H1 (cell line): ENCODE measurements at regions not wholly inside any gene's neighbourhood (a gene's known extent, or its start where the extent isn't known, plus 50 kb on each side); places are given as distances from the start of the nearest gene placed in this dataset.
A peak's percentile ranks its signal among the peaks of the same experiment; 100 is the strongest.

Experiments used
- CTCF ChIA-PET: fragments of 300-600 bp; sonication (Branson Sonifier 250); formaldehyde crosslinking; loops from one replicate; lab custom pipeline; 2021; ENCODE audit not compliant: partially characterized antibody; lab: Charles Lee
- POLR2A ChIA-PET: fragments of 300-600 bp; sonication (Branson Sonifier 250); formaldehyde crosslinking; loops from one replicate; lab custom pipeline; 2021; ENCODE audit warnings: inconsistent platforms; ENCODE audit not compliant: partially characterized antibody; lab: Charles Lee
- DNase-seq, 2 experiments: peaks; one replicate each; pipeline versions ENCODE4 v3.0.0 to v3.0.0-alpha.2; 2010 to 2022; ENCODE audit warnings: low spot score in 2 of 2, low read depth in 1 of 2, mixed read lengths in 1 of 2
- FAIRE-seq: peaks from 2 replicates; lab custom pipeline; 2011; peaks lifted over from hg19 to GRCh38; lab: Jason Lieb, UNC
- H2AFZ ChIP-seq: 2 replicates; pipeline ENCODE4 v1.8.1; 2012; ENCODE audit warnings: low read length, inconsistent platforms
- H2AK5ac ChIP-seq: 2 replicates; pipeline ENCODE4 v1.6.1; 2013; ENCODE audit warnings: low read depth, low read length
- H2BK120ac ChIP-seq: replicated peaks from 2 replicates; pipeline ENCODE3; 2013; ENCODE audit warnings: low read depth, low read length, inconsistent platforms
- H2BK12ac ChIP-seq: 2 replicates; pipeline ENCODE4 v1.6.1; 2013; ENCODE audit warnings: low read depth, low read length
- H2BK15ac ChIP-seq: 2 replicates; pipeline ENCODE4 v1.6.1; 2013; ENCODE audit warnings: low read length
- H2BK20ac ChIP-seq: 2 replicates; pipeline ENCODE4 v1.6.1; 2013; ENCODE audit warnings: low read length
- H2BK5ac ChIP-seq: 2 replicates; pipeline ENCODE4 v1.6.1; 2013; ENCODE audit warnings: low read depth, low read length
- H3K14ac ChIP-seq: 2 replicates; pipeline ENCODE4 v1.6.1; 2013; ENCODE audit warnings: inconsistent platforms; ENCODE audit not compliant: insufficient read length
- H3K18ac ChIP-seq: 2 replicates; pipeline ENCODE4 v1.6.1; 2013; ENCODE audit warnings: low read length; ENCODE audit errors: extremely low read depth
- H3K23ac ChIP-seq: 2 replicates; pipeline ENCODE4 v1.6.1; 2013; ENCODE audit warnings: inconsistent platforms; ENCODE audit not compliant: insufficient read length
- H3K23me2 ChIP-seq: 2 replicates; pipeline ENCODE4 v1.6.1; 2013; ENCODE audit warnings: low read depth, low read length
- H3K27ac ChIP-seq: 2 replicates; pipeline ENCODE4 v1.6.1; 2011; ENCODE audit warnings: low read depth, low read length, inconsistent platforms
- H3K27me3 ChIP-seq, 4 experiments: replicated peaks in 1 of 4; 1 replicate in 1 of 4; 2 replicates in 3 of 4; pipeline versions ENCODE4 v1.6.1 to v1.8.1; 2011 to 2013; ENCODE audit warnings: low read length in 3 of 4, mild to moderate bottlenecking in 3 of 4, inconsistent platforms in 2 of 4, mixed read lengths in 2 of 4, moderate library complexity in 1 of 4; ENCODE audit not compliant: control insufficient read depth in 3 of 4, insufficient read depth in 3 of 4; ENCODE audit errors: extremely low read depth in 1 of 4
- H3K36me3 ChIP-seq, 4 experiments: 2 replicates each; pipeline versions ENCODE4 v1.6.1 to v1.8.1; 2011 to 2013; ENCODE audit warnings: mild to moderate bottlenecking in 4 of 4, low read length in 3 of 4, moderate library complexity in 2 of 4, control low read depth in 1 of 4, inconsistent platforms in 1 of 4; ENCODE audit not compliant: insufficient read depth in 4 of 4, control insufficient read depth in 2 of 4
- H3K4ac ChIP-seq: replicated peaks from 2 replicates; pipeline ENCODE3; 2013; ENCODE audit warnings: low read length, low read depth, mixed read lengths, inconsistent platforms; ENCODE audit not compliant: insufficient read length
- H3K4me1 ChIP-seq, 4 experiments: replicated peaks in 1 of 4; 1 replicate in 1 of 4; 2 replicates in 3 of 4; pipeline versions ENCODE4 v1.6.1 to v1.8.1; 2011 to 2013; ENCODE audit warnings: low read length in 3 of 4, inconsistent platforms in 2 of 4, mixed read lengths in 1 of 4; ENCODE audit not compliant: insufficient read depth in 4 of 4, control insufficient read depth in 3 of 4
- H3K4me2 ChIP-seq, 2 experiments: 2 replicates each; pipeline versions ENCODE4 v1.6.1 to v1.8.1; 2011 to 2013; ENCODE audit warnings: low read depth in 2 of 2, low read length in 2 of 2, control low read depth in 1 of 2, inconsistent platforms in 1 of 2, mild to moderate bottlenecking in 1 of 2; ENCODE audit not compliant: insufficient read depth in 1 of 2
- H3K4me3 ChIP-seq, 4 experiments: fragments of 200-600, 300-600 bp in 1 of 4; sonication (generic), shearing (Covaris generic), sonication (Bioruptor Twin) in 1 of 4; 2 replicates each; pipeline versions ENCODE4 v1.5.1 to v1.8.1; 2011 to 2016; ENCODE audit warnings: low read length in 4 of 4, low read depth in 3 of 4, control low read depth in 2 of 4, inconsistent platforms in 2 of 4, mild to moderate bottlenecking in 2 of 4, mixed read lengths in 1 of 4, moderate library complexity in 1 of 4; ENCODE audit not compliant: insufficient read depth in 2 of 4; ENCODE audit errors: extremely low read depth in 1 of 4
- H3K56ac ChIP-seq: replicated peaks from 2 replicates; pipeline ENCODE3; 2013; ENCODE audit warnings: low read depth, mild to moderate bottlenecking, mixed read lengths, low read length, inconsistent platforms; ENCODE audit not compliant: insufficient read length
- H3K79me1 ChIP-seq: 2 replicates; pipeline ENCODE4 v1.6.1; 2013; ENCODE audit warnings: low read depth, low read length, control low read depth
- H3K79me2 ChIP-seq, 2 experiments: 2 replicates each; pipeline versions ENCODE4 v1.6.1 to v1.8.1; 2012 to 2013; ENCODE audit warnings: low read length in 2 of 2, mild to moderate bottlenecking in 2 of 2, inconsistent platforms in 1 of 2; ENCODE audit not compliant: insufficient read depth in 2 of 2, control insufficient read depth in 1 of 2
- H3K9ac ChIP-seq, 4 experiments: replicated peaks in 1 of 4; 1 replicate in 1 of 4; 2 replicates in 3 of 4; pipeline versions ENCODE4 v1.6.1 to v1.8.1; 2011 to 2013; ENCODE audit warnings: low read depth in 3 of 4, low read length in 3 of 4, control low read depth in 2 of 4, mild to moderate bottlenecking in 2 of 4, moderate library complexity in 2 of 4, inconsistent platforms in 1 of 4; ENCODE audit errors: extremely low read depth in 1 of 4
- H3K9me3 ChIP-seq, 2 experiments: 2 replicates each; pipeline versions ENCODE4 v1.6.1 to v1.8.1; 2012 to 2013; ENCODE audit warnings: mild to moderate bottlenecking in 2 of 2, moderate library complexity in 2 of 2, control low read depth in 1 of 2, inconsistent platforms in 1 of 2, low read depth in 1 of 2, low read length in 1 of 2, mixed read lengths in 1 of 2; ENCODE audit not compliant: insufficient read depth in 2 of 2
- H4K20me1 ChIP-seq, 2 experiments: replicated peaks in 1 of 2; 2 replicates each; pipeline versions ENCODE3 to v1.8.1; 2011 to 2013; ENCODE audit warnings: inconsistent platforms in 2 of 2, low read length in 2 of 2, mild to moderate bottlenecking in 1 of 2; ENCODE audit not compliant: insufficient read depth in 2 of 2, control insufficient read depth in 1 of 2
- H4K5ac ChIP-seq: 2 replicates; pipeline ENCODE4 v1.6.1; 2013; ENCODE audit warnings: low read length, low read depth, mixed read lengths, inconsistent platforms; ENCODE audit not compliant: insufficient read length
- H4K8ac ChIP-seq: 2 replicates; pipeline ENCODE4 v1.8.0; 2013; ENCODE audit warnings: mild to moderate bottlenecking, moderate library complexity, low read length, inconsistent platforms; ENCODE audit not compliant: insufficient read depth; ENCODE audit errors: extremely low read depth
- H4K91ac ChIP-seq: replicated peaks from 2 replicates; pipeline ENCODE3; 2013; ENCODE audit warnings: low read length, mixed read lengths, inconsistent platforms; ENCODE audit not compliant: insufficient read length
- CHD1 ChIP-seq: IDR thresholded peaks from 2 replicates; pipeline ENCODE4 v1.6.1; 2012; ENCODE audit warnings: low read depth, low read length, improper control_type of control experiment
- E2F6 ChIP-seq: IDR thresholded peaks from 2 replicates; pipeline ENCODE4 v1.6.1; 2012; ENCODE audit warnings: inconsistent platforms
- JUN ChIP-seq: IDR thresholded peaks from 2 replicates; pipeline ENCODE4 v1.6.1; 2011; ENCODE audit warnings: low read depth, mild to moderate bottlenecking, improper control_type of control experiment, low read length
- KDM1A ChIP-seq: fragments of 200-600, 300-600 bp; sonication (generic); IDR thresholded peaks from 2 replicates; pipeline ENCODE4 v1.7.1; 2016; ENCODE audit warnings: mild to moderate bottlenecking, low read length, borderline replicate concordance
- RFX5 ChIP-seq: IDR thresholded peaks from 2 replicates; pipeline ENCODE4 v1.6.1; 2011; ENCODE audit warnings: low read depth, low read length, improper control_type of control experiment, borderline replicate concordance
- SP2 ChIP-seq: IDR thresholded peaks from 2 replicates; pipeline ENCODE4 v1.6.1; 2012; ENCODE audit warnings: mild to moderate bottlenecking, low read length, inconsistent platforms
- SUZ12 ChIP-seq: fragments of 200-600 bp; sonication (generic); IDR thresholded peaks from 2 replicates; pipeline ENCODE4 v1.6.1; 2012; ENCODE audit warnings: mild to moderate bottlenecking, inconsistent platforms, low read length, moderate library complexity, mixed read lengths
- TBP ChIP-seq: IDR thresholded peaks from 2 replicates; pipeline ENCODE4 v1.6.1; 2011; ENCODE audit warnings: low read depth, low read length, improper control_type of control experiment
- TEAD4 ChIP-seq: IDR thresholded peaks from 2 replicates; pipeline ENCODE4 v1.6.1; 2012; ENCODE audit warnings: low read depth, low read length, inconsistent platforms, mixed read lengths
- WGBS, 2 experiments: shearing (Covaris generic) in 1 of 2; methylation state at CpG; one replicate each; pipeline versions ENCODE4 v1.1.6 to v1.1.7; 2013 to 2015; ENCODE audit warnings: low lambda C conversion rate in 2 of 2, mixed read lengths in 2 of 2, inconsistent platforms in 1 of 2, low coverage in 1 of 2, missing lambda C conversion rate in 1 of 2; ENCODE audit not compliant: insufficient replicate concordance in 2 of 2, insufficient coverage in 1 of 2, insufficient read length in 1 of 2; ENCODE audit errors: extremely low coverage in 1 of 2, missing lambda C conversion rate in 1 of 2; 5-methylcytosine and 5-hydroxymethylcytosine counted together
- TF ChIP-seq, protein P1 (sequence below): IDR thresholded peaks from 2 replicates; pipeline ENCODE4 v1.6.1; 2012; ENCODE audit warnings: inconsistent platforms

DNA sequence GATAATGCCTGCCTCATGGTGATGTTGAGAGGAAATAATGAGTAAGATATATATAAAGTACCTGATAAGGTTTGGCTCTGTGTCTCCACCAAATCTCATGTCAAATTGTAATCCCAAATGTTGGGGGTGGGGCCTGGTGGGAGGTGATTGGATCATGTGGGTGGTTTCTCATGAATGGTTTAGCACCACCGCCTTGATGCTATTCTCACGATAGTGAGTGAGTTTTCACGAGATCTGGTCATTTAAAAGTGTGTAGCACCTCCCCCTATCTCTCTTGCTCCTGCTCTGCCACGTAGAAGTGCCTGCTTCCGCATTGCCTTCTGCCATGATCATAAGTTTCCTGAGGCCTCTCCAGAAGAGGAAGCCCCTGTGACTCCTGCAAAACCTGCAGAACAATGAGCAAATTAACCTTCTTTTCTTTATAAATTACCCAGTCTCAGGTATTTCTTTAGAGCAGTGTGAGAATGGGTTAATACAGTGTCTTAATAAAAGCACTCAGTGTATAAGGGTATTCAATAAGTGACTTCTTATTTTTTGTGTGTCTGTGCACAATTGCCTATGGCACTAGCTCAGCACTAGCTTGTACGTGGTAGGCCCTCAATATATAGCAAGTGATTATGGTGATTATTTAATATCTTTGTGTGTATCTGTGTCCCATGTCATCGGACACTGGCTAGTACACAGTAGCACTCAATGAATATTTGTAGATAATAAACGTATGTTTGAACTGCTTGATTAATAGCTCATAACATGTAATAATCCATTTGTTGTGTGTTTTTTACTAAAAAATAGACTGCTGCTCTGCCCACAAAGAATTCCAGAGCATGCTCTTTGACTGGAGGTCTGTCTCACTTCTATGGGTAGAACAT lies 138.1 kb upstream of the LMNTD1 start:
- H4K5ac ChIP-seq: no peak overlapping the region
- no peak overlapping the region for H3K23ac ChIP-seq
- H2BK12ac ChIP-seq: peak overlapping the region; percentile 51
- no peak overlapping the region for H3K4ac ChIP-seq
- H3K56ac ChIP-seq: no peak overlapping the region
- 0 out of 4 replicates have a peak, but pooled peaks cover under 1 to 2% of the 10 kb centered on the region in 2 experiments for H3K9me3 ChIP-seq
- H3K27me3 ChIP-seq: no peaks in the 10 kb centered on the region
- no peak overlapping the region for H4K8ac ChIP-seq
- DNase-seq (no peak), FAIRE-seq (no peak)
- no peak overlapping the region for H2AK5ac ChIP-seq
- H3K79me1 ChIP-seq: no peaks in the 10 kb centered on the region
- no peaks in the 10 kb centered on the region for H3K36me3 ChIP-seq
- no peak overlapping the region for H2BK20ac ChIP-seq
- no peak overlapping the region for H4K91ac ChIP-seq
- H3K4me2 ChIP-seq: peak overlapping the region; percentile 0 to 42; a peak in 2 of 4 replicates
- no peak overlapping the region; the same call in 1 of the 2 replicates for H2AFZ ChIP-seq
- no peaks in the 10 kb centered on the region for H3K23me2 ChIP-seq
- no peaks in the 10 kb centered on the region for H3K79me2 ChIP-seq
- peaks cover 0 to 15% (median 7%) of the 10 kb centered on the region in 4 experiments; a peak in 4 of 7 replicates for H3K4me1 ChIP-seq
- no peak overlapping the region for H2BK15ac ChIP-seq
- no peak overlapping the region for H3K9ac ChIP-seq
- no peak overlapping the region for H3K14ac ChIP-seq
- TF ChIP-seq, protein P1, sequence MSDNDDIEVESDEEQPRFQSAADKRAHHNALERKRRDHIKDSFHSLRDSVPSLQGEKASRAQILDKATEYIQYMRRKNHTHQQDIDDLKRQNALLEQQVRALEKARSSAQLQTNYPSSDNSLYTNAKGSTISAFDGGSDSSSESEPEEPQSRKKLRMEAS: no peak
- TF ChIP-seq E2F6 (no peak), RFX5 (no peak), SUZ12 (no peak), SP2 (no peak), JUN (no peak), TBP (no peak), TEAD4 (no peak), KDM1A (no peak), CHD1 (no peak)
- no peak overlapping the region for H2BK5ac ChIP-seq
- CTCF ChIA-PET: no interaction called here
- no peak overlapping the region for H3K4me3 ChIP-seq
- POLR2A ChIA-PET: no interaction called here
- no peaks in the 10 kb centered on the region for H4K20me1 ChIP-seq
- no peak overlapping the region for H3K18ac ChIP-seq
- WGBS, 2 experiments: 82% methylated on average over 8 of the region's 8 CpGs; no CpG with 5 or more reads in 1 of the 2 experiments
- H2BK120ac ChIP-seq: no peak overlapping the region
- H3K27ac ChIP-seq: no peak overlapping the region
